Thymus (tissue), 11 donors: ENCODE measurements at regions not wholly inside any gene's neighbourhood (a gene's known extent, or its start where the extent isn't known, plus 50 kb on each side); places are given as distances from the start of the nearest gene placed in this dataset.

Experiments used
- DNase-seq, 9 donors: peaks; one replicate each; pipeline ENCODE4 v3.0.0-alpha.2; 2013; ENCODE audit warnings: low spot score in 9 of 9, low read depth in 6 of 9, missing footprints in 1 of 9
- H3K27ac ChIP-seq, 2 donors: one replicate each; pipeline ENCODE4 v1.5.1; 2013; ENCODE audit warnings: control low read depth in 1 of 2, low read depth in 1 of 2, low read length in 1 of 2, mild to moderate bottlenecking in 1 of 2, moderate library complexity in 1 of 2
- H3K27me3 ChIP-seq, 2 donors: one replicate each; pipeline ENCODE4 v1.5.1; 2013; ENCODE audit warnings: low read length in 1 of 2; ENCODE audit not compliant: control insufficient read depth in 2 of 2, insufficient read depth in 1 of 2
- H3K36me3 ChIP-seq, 2 donors: one replicate each; pipeline ENCODE4 v1.5.1; 2013; ENCODE audit warnings: low read length in 1 of 2, mild to moderate bottlenecking in 1 of 2, moderate library complexity in 1 of 2; ENCODE audit not compliant: control insufficient read depth in 2 of 2, insufficient read depth in 2 of 2
- H3K4me1 ChIP-seq, 2 donors: one replicate each; pipeline ENCODE4 v1.5.1; 2013; ENCODE audit warnings: low read length in 2 of 2; ENCODE audit not compliant: control insufficient read depth in 2 of 2, insufficient read depth in 2 of 2
- H3K4me3 ChIP-seq, 2 donors: one replicate each; pipeline ENCODE4 v1.5.1; 2013; ENCODE audit warnings: low read length in 2 of 2, control low read depth in 1 of 2, mild to moderate bottlenecking in 1 of 2
- H3K9me3 ChIP-seq, 2 donors: one replicate each; pipeline ENCODE4 v1.5.1; 2013; ENCODE audit warnings: low read length in 1 of 2, mild to moderate bottlenecking in 1 of 2; ENCODE audit not compliant: control insufficient read depth in 2 of 2, insufficient read depth in 1 of 2
- WGBS: extraction: QIAGEN DNeasy Blood & Tissue Kit; methylation state at CpG from one replicate; pipeline ENCODE4 v1.1.7; 2013; 5-methylcytosine and 5-hydroxymethylcytosine counted together
- donor health status: healthy.

GRCh38 chr6:105780146-105780860 is 305.8 kb upstream of the PRDM1 start:
- no peaks in the 10 kb centered on the region for H3K36me3 ChIP-seq
- DNase-seq, result no peak
- no peaks in the 10 kb centered on the region for H3K27me3 ChIP-seq
- peaks cover 0 to 19% of the 10 kb centered on the region in 2 donors for H3K4me1 ChIP-seq
- no peaks in the 10 kb centered on the region for H3K9me3 ChIP-seq
- WGBS, result 96% methylated on average over 12 of the region's 12 CpGs
- no peak overlapping the region for H3K4me3 ChIP-seq
- H3K27ac ChIP-seq, result no peak overlapping the region

- no peak overlapping the region for H3K27ac ChIP-seq
- H3K4me3 ChIP-seq, result no peak overlapping the region
- H3K36me3 ChIP-seq, result no peaks in the 10 kb centered on the region
- H3K27me3 ChIP-seq, result no peaks in the 10 kb centered on the region
- WGBS, result 8% methylated on average over 5 of the region's 5 CpGs
- peak in 1 of 9 donors; percentile 43 for DNase-seq
- H3K9me3 ChIP-seq, result no peaks in the 10 kb centered on the region
- H3K4me1 ChIP-seq, result peaks cover 0 to 17% of the 10 kb centered on the region in 2 donors
Measured at GRCh38 chr6:105779110-105779509, 307.0 kb upstream of the PRDM1 start.

DNA sequence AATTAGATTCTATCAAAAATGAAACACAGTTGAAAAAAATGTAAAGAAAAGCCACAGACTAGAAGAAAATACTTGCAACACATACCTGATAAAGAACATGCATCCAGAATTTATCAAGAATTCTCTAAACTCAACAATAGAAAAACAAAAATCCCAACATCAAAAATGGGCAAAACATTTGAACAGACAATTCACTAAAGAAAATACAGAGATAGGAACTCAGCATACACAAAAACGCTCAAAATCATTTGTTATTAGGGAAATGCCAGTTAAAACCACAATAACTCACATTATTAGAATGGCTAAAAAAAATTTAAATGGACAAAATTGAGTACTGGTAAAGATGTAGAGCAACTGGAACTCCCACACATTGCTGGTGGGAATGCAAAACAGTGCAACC is 311.0 kb upstream of the PRDM1 start:
- Histone ChIP-seq H3K27ac (no peak overlapping the region), H3K27me3 (no peaks in the 10 kb centered on the region), H3K4me1 (peaks cover 0 to 4% of the 10 kb centered on the region in 2 donors), H3K4me3 (no peak overlapping the region), H3K9me3 (no peaks in the 10 kb centered on the region), H3K36me3 (no peaks in the 10 kb centered on the region)
- DNase-seq, result no peak
- 92% methylated on average over 1 of the region's 1 CpG for WGBS

GRCh38 chr6:105774247-105774646 is 311.9 kb upstream of the PRDM1 start:
- no peaks in the 10 kb centered on the region for H3K27me3 ChIP-seq
- WGBS, result 95% methylated on average over 1 of the region's 1 CpG
- H3K27ac ChIP-seq, result no peak overlapping the region

DNA sequence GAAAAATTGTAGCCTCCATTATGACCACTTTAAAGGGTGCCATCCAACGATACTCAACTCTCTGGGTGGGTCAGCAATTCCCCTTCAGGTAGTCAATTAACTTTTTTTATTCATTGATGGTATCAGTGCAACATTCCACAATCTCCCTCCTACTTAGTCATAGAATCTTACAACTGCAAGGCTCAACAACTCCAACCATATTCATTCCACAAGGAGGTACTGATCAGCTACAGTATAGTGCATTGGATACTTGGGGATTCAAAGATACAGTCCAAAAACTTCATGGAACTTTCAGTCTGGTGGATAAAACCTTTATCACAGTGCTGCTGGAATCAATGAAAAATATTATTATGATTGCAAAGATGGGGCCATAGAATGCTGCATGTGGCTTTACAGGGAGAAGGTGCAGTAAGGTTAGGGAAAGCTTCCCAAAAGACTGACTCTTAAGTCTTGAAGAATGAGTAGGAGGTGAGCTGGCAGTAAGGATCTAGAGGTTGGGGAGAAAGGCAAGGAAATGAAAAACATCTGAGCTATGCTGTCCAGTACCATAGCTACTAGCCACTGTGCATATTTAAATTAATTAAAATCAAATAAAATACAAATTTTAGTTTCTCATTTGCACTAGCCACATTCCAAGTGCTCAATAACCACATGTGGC is 314.7 kb upstream of the PRDM1 start:
- 96% methylated on average over 1 of the region's 1 CpG for WGBS
- H3K36me3 ChIP-seq, result no peaks in the 10 kb centered on the region
- H3K4me1 ChIP-seq, result no peaks in the 10 kb centered on the region
- no peak overlapping the region for H3K27ac ChIP-seq
- no peak overlapping the region for H3K4me3 ChIP-seq
- H3K9me3 ChIP-seq, result no peaks in the 10 kb centered on the region
- DNase-seq, result no peak
- H3K27me3 ChIP-seq, result no peaks in the 10 kb centered on the region

More at GRCh38 chr6:105774247-105774646, 311.9 kb upstream of the PRDM1 start:
- Histone ChIP-seq H3K4me3 (no peak overlapping the region), H3K36me3 (no peaks in the 10 kb centered on the region), H3K9me3 (no peaks in the 10 kb centered on the region), H3K4me1 (peaks cover 0 to 4% of the 10 kb centered on the region in 2 donors)
- DNase-seq, result no peak

GRCh38 chr6:105769987-105770386 is 316.1 kb upstream of the PRDM1 start:
- Histone ChIP-seq H3K9me3 (no peaks in the 10 kb centered on the region), H3K27me3 (no peaks in the 10 kb centered on the region), H3K27ac (no peak overlapping the region), H3K4me3 (no peak overlapping the region), H3K36me3 (no peaks in the 10 kb centered on the region), H3K4me1 (no peaks in the 10 kb centered on the region)
- no peak for DNase-seq
- 92% methylated on average over 2 of the region's 2 CpGs for WGBS

- Histone ChIP-seq H3K27me3 (no peaks in the 10 kb centered on the region), H3K9me3 (no peaks in the 10 kb centered on the region), H3K4me3 (no peak overlapping the region), H3K4me1 (no peaks in the 10 kb centered on the region), H3K36me3 (no peaks in the 10 kb centered on the region), H3K27ac (no peak overlapping the region)
- WGBS, result 98% methylated on average over 1 of the region's 1 CpG
- DNase-seq, result no peak
Measured at GRCh38 chr6:105769197-105769596, 316.9 kb upstream of the PRDM1 start.

DNA sequence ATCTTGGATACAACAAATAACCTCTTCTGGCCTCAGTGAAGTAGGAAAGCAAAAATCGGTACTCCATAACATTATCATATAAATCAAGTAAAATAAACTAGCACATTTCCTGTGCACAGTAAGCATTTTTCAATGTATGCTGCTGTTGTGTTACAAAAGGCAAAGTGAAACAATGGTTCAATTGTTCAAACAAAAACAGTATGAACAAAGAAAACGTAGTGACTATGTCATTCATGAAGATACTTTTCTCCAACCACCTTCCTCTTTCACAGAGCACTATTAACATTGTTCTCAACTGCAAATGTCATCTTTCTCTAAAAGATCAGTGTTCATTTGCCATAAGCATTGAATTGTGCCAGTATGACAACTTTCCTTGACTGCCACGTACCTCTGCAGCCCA is 318.6 kb upstream of the PRDM1 start:
- Histone ChIP-seq H3K9me3 (no peaks in the 10 kb centered on the region), H3K36me3 (no peaks in the 10 kb centered on the region), H3K27me3 (no peaks in the 10 kb centered on the region), H3K27ac (no peak overlapping the region), H3K4me1 (no peaks in the 10 kb centered on the region), H3K4me3 (no peak overlapping the region)
- 91% methylated on average over 3 of the region's 3 CpGs for WGBS
- no peak for DNase-seq

- Histone ChIP-seq H3K27me3 (no peaks in the 10 kb centered on the region), H3K4me3 (no peak overlapping the region), H3K9me3 (no peaks in the 10 kb centered on the region), H3K27ac (no peak overlapping the region), H3K36me3 (no peaks in the 10 kb centered on the region), H3K4me1 (no peaks in the 10 kb centered on the region)
- no peak for DNase-seq
Measured at GRCh38 chr6:105765239-105765638, 320.9 kb upstream of the PRDM1 start.
